Amygdala (tissue), 56 donors: ENCODE measurements at regions not wholly inside any gene's neighbourhood (a gene's known extent, or its start where the extent isn't known, plus 50 kb on each side); places are given as distances from the start of the nearest gene placed in this dataset.
"Not testable (repeated sequence)": the region's sequence is repeated elsewhere in the genome, so short reads cannot be mapped to it uniquely, and the experiment has no call there.

ENCODE experiments used
- DNase-seq, 56 donors: peaks; one replicate each; lab custom pipeline; 2025; lab: John Stamatoyannopoulos, UW

- DNase-seq = no peak
Observed at GRCh38 chr5:67612961-67613360, 416.4 kb upstream of the CD180 start.

GRCh38 chr5:67610186-67610912 lies 413.8 kb upstream of the CD180 start:
- no peak for DNase-seq

GRCh38 chr5:67607958-67608357 lies 411.4 kb upstream of the CD180 start:
- DNase-seq = no peak

- no peak for DNase-seq
Observed at GRCh38 chr5:67606586-67606947, 410.0 kb upstream of the CD180 start.

GRCh38 chr5:67605730-67606585 lies 409.4 kb upstream of the CD180 start:
- DNase-seq = no peak

GRCh38 chr5:67591491-67591890 lies 394.9 kb upstream of the CD180 start:
- DNase-seq = peak in 4 of 56 donors; percentile 0 to 3 (median 0)

GRCh38 chr5:67588389-67588788 lies 391.8 kb upstream of the CD180 start:
- DNase-seq = no peak

- DNase-seq = no peak
Observed at GRCh38 chr5:67581203-67581602, 384.6 kb upstream of the CD180 start.

- no peak for DNase-seq
Observed at GRCh38 chr5:67578011-67578410, 381.4 kb upstream of the CD180 start.

GRCh38 chr5:67577424-67577823 lies 380.8 kb upstream of the CD180 start:
- DNase-seq = no peak

- no peak for DNase-seq
Observed at GRCh38 chr5:67576112-67576511, 379.5 kb upstream of the CD180 start.

- no peak for DNase-seq
Observed at GRCh38 chr5:67575087-67575486, 378.5 kb upstream of the CD180 start.

- DNase-seq = no peak
Observed at GRCh38 chr5:67561151-67561932, 364.7 kb upstream of the CD180 start.

GRCh38 chr5:67552773-67553172 lies 356.2 kb upstream of the CD180 start:
- no peak for DNase-seq

GRCh38 chr5:67549947-67550346 lies 353.3 kb upstream of the CD180 start:
- no peak for DNase-seq

GRCh38 chr5:67549296-67549618 lies 352.7 kb upstream of the CD180 start:
- no peak for DNase-seq

GRCh38 chr5:67548520-67549295 lies 352.1 kb upstream of the CD180 start:
- DNase-seq = no peak

GRCh38 chr5:67547682-67548081 lies 351.1 kb upstream of the CD180 start:
- DNase-seq = no peak

GRCh38 chr5:67544942-67545341 lies 348.3 kb upstream of the CD180 start:
- not testable (repeated sequence) for DNase-seq

- DNase-seq = no peak
Observed at GRCh38 chr5:67543720-67544270, 347.2 kb upstream of the CD180 start.
